GM19455 (cell line): ENCODE measurements at regions not wholly inside any gene's neighbourhood (a gene's known extent, or its start where the extent isn't known, plus 50 kb on each side); places are given as distances from the start of the nearest gene placed in this dataset.

ENCODE experiments used
- ATAC-seq: cut with Tn5 transposase; IDR thresholded peaks from one replicate; pipeline ENCODE4 v1.9.1; 2021; ENCODE audit not compliant: unreplicated experiment

GRCh38 chr11:92775003-92775676 is 194.3 kb upstream of the MTNR1B start:
- no peak for ATAC-seq

GRCh38 chr11:92776676-92777075 is 192.8 kb upstream of the MTNR1B start:
- no peak for ATAC-seq

- ATAC-seq, result no peak
These were observed 189.7 kb upstream of the MTNR1B start for GRCh38 chr11:92779746-92780145.

GRCh38 chr11:92781151-92781550 is 188.3 kb upstream of the MTNR1B start:
- no peak for ATAC-seq

GRCh38 chr11:92782806-92783205 is 186.6 kb upstream of the MTNR1B start:
- no peak for ATAC-seq

GRCh38 chr11:92784331-92784730 is 185.1 kb upstream of the MTNR1B start:
- no peak for ATAC-seq

GRCh38 chr11:92787638-92788037 is 181.8 kb upstream of the MTNR1B start:
- no peak for ATAC-seq

GRCh38 chr11:92789761-92790160 is 179.7 kb upstream of the MTNR1B start:
- no peak for ATAC-seq

- no peak for ATAC-seq
These were observed 179.1 kb upstream of the MTNR1B start for GRCh38 chr11:92790366-92790765.

GRCh38 chr11:92790926-92791616 is 178.4 kb upstream of the MTNR1B start:
- no peak for ATAC-seq

GRCh38 chr11:92791886-92792285 is 177.6 kb upstream of the MTNR1B start:
- no peak for ATAC-seq

GRCh38 chr11:92793189-92793588 is 176.3 kb upstream of the MTNR1B start:
- no peak for ATAC-seq

GRCh38 chr11:92794783-92795182 is 174.7 kb upstream of the MTNR1B start:
- no peak for ATAC-seq

- no peak for ATAC-seq
These were observed 172.7 kb upstream of the MTNR1B start for GRCh38 chr11:92796744-92797143.

- no peak for ATAC-seq
These were observed 171.6 kb upstream of the MTNR1B start for GRCh38 chr11:92797874-92798273.

GRCh38 chr11:92801685-92802084 is 167.8 kb upstream of the MTNR1B start:
- no peak for ATAC-seq

GRCh38 chr11:92802644-92803043 is 166.8 kb upstream of the MTNR1B start:
- no peak for ATAC-seq

GRCh38 chr11:92803391-92803790 is 166.1 kb upstream of the MTNR1B start:
- no peak for ATAC-seq

- no peak for ATAC-seq
These were observed 165.0 kb upstream of the MTNR1B start for GRCh38 chr11:92804388-92804966.

- ATAC-seq, result no peak
These were observed 161.4 kb upstream of the MTNR1B start for GRCh38 chr11:92808022-92808421.

GRCh38 chr11:92810423-92811064 is 158.9 kb upstream of the MTNR1B start:
- no peak for ATAC-seq

- no peak for ATAC-seq
These were observed 158.1 kb upstream of the MTNR1B start for GRCh38 chr11:92811341-92811740.
